ENCODE measurements at regions not wholly inside any gene's neighbourhood (a gene's known extent, or its start where the extent isn't known, plus 50 kb on each side); places are given as distances from the start of the nearest gene placed in this dataset.

DNA sequence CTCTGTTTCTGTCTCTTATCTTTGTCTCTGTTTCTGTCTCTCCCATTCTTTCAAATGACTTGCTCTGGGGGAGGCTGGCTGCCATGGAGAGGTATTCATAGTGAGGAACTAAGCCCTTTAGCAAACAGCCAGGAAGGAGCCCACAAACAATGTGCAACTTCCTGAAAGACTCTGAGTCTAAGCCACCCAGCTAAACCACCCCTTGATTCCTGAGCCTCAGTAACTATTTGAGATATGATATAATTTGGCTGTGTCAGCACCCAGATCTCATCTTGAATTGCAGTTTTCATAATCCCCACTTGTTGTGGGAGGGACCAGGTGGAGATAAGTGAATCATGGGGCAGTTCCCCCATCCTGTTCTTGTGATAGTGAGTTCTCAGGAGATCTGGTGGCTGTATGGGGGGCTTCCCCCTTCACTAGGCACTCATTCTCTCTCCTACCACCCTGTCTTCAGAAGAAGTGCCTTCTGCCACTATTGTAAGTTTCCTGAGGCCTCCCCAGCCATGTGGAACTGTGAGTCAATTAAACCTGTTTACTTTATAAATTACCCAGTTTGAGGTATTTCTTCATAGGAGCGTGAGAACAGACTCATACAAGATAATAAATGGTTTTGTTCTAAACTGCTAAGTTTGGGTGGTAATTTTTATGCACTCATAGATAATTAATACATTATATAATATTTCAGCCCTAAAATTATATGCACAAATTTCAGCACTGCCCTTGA is 121.2 kb upstream of the FOXP2 start:
- peaks cover 24% of the 10 kb centered on the region for H3K27me3 ChIP-seq (ENCODE audit: low read length)
- H3K79me2 ChIP-seq (ENCODE audit: low read length), result no peaks in the 10 kb centered on the region
- no peaks in the 10 kb centered on the region for H3K4me1 ChIP-seq (ENCODE audit: insufficient read depth, low read length)
- H3K4me3 ChIP-seq (ENCODE audit: low read length), result no peak overlapping the region
- ATAC-seq (no peak), DNase-seq (no peak)
- ChIA-PET CTCF (no interaction called here), POLR2A (ENCODE audit: unreplicated experiment) (no interaction called here)
- no peak overlapping the region for H3K4me2 ChIP-seq (ENCODE audit: low read length)
- H3K36me3 ChIP-seq (ENCODE audit: low read depth, low read length), result no peaks in the 10 kb centered on the region
- no peak overlapping the region for H3K27ac ChIP-seq (ENCODE audit: low read length)
- TF ChIP-seq EZH2 (IDR thresholded peaks at IDR 0.05; ENCODE audit: low read length, unreplicated experiment) (no peak), EZH2phosphoT487 (IDR thresholded peaks at IDR 0.05; ENCODE audit: borderline replicate concordance, low read length) (no peak)
- TF ChIP-seq, protein P1, sequence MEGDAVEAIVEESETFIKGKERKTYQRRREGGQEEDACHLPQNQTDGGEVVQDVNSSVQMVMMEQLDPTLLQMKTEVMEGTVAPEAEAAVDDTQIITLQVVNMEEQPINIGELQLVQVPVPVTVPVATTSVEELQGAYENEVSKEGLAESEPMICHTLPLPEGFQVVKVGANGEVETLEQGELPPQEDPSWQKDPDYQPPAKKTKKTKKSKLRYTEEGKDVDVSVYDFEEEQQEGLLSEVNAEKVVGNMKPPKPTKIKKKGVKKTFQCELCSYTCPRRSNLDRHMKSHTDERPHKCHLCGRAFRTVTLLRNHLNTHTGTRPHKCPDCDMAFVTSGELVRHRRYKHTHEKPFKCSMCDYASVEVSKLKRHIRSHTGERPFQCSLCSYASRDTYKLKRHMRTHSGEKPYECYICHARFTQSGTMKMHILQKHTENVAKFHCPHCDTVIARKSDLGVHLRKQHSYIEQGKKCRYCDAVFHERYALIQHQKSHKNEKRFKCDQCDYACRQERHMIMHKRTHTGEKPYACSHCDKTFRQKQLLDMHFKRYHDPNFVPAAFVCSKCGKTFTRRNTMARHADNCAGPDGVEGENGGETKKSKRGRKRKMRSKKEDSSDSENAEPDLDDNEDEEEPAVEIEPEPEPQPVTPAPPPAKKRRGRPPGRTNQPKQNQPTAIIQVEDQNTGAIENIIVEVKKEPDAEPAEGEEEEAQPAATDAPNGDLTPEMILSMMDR (conservative IDR thresholded peaks at IDR 0.05; ENCODE audit: low read depth, low read length), result no peak
- H3K9me3 ChIP-seq (ENCODE audit: low read length), result no peaks in the 10 kb centered on the region
- H3F3A ChIP-seq (ENCODE audit: low read length, unreplicated experiment), result no peaks in the 10 kb centered on the region
- H3K9ac ChIP-seq (ENCODE audit: low read length), result no peak overlapping the region
- no peaks in the 10 kb centered on the region for H4K20me1 ChIP-seq (ENCODE audit: low read length)
- intact Hi-C loops (cut with micrococcal nuclease), result no loop called here
- no TSS peak for BruUV-seq (replicated peaks)
- no peak overlapping the region for H2AFZ ChIP-seq (ENCODE audit: low read length)
- H3K9me2 ChIP-seq (replicated peaks; ENCODE audit: low read length), result no peaks in the 10 kb centered on the region

DNA sequence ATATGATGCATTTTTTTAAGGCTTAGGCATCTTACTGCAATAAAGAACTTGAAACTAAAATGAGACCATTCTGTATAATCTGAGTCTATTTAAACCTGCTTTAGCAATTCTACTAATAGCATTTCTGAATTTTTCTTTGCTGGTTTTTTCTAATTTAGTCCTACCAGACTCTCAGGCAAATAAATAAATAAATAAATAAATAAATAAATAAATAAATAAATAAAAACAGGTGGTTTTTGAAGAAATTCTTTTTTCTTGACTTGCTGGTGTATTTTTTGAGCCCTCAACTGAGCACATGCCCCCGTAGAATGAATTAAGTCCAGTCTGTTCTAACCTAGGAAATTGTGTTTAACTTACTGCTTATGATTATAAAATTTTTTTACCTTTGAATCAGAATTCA is 134.7 kb upstream of the FOXP2 start:
- no peak overlapping the region for H3K27ac ChIP-seq (ENCODE audit: low read length)
- H4K20me1 ChIP-seq (ENCODE audit: low read length), result no peaks in the 10 kb centered on the region
- H3F3A ChIP-seq (ENCODE audit: low read length, unreplicated experiment), result no peaks in the 10 kb centered on the region
- CTCF ChIA-PET, result no interaction called here
- H3K79me2 ChIP-seq (ENCODE audit: low read length), result no peaks in the 10 kb centered on the region
- TF ChIP-seq EZH2 (IDR thresholded peaks at IDR 0.05; ENCODE audit: low read length, unreplicated experiment) (no peak), EZH2phosphoT487 (IDR thresholded peaks at IDR 0.05; ENCODE audit: borderline replicate concordance, low read length) (no peak)
- TF ChIP-seq, protein P1 (conservative IDR thresholded peaks at IDR 0.05; ENCODE audit: low read depth, low read length), result no peak
- no peaks in the 10 kb centered on the region for H3K9me3 ChIP-seq (ENCODE audit: low read length)
- H3K36me3 ChIP-seq (ENCODE audit: low read depth, low read length), result no peaks in the 10 kb centered on the region
- H3K4me2 ChIP-seq (ENCODE audit: low read length), result no peak overlapping the region
- H3K4me3 ChIP-seq (ENCODE audit: low read length), result no peak overlapping the region
- no peak for ATAC-seq
- DNase-seq, result no peak
- no peaks in the 10 kb centered on the region for H3K9me2 ChIP-seq (replicated peaks; ENCODE audit: low read length)
- no TSS peak for BruUV-seq (replicated peaks)
- 0 out of 2 replicates have a peak, but pooled peaks cover 5% of the 10 kb centered on the region for H3K27me3 ChIP-seq (ENCODE audit: low read length)
- H2AFZ ChIP-seq (ENCODE audit: low read length), result no peak overlapping the region
- H3K4me1 ChIP-seq (ENCODE audit: insufficient read depth, low read length), result no peaks in the 10 kb centered on the region
- intact Hi-C loops (cut with micrococcal nuclease), result no loop called here
- POLR2A ChIA-PET (ENCODE audit: unreplicated experiment), result no interaction called here
- H3K9ac ChIP-seq (ENCODE audit: low read length), result no peak overlapping the region

DNA sequence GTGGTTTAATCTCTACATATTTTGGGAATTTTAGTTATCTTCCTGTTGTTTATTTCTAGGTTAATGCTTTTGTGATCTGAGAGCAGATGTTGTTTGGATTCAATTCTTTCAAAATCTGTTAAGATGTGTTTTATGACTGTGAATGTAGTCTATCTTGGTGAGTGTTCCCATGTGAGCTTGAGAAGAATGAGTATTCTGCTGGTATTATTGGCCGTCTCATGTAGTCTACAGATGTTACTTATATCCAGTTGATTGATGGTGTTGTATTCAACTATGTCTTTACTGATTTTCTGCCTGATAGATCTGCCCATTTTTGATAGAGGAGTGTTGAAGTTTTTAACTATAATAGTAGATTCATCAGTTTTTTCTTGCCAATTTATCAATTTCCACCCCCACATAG is 141.4 kb upstream of the FOXP2 start:
- no peaks in the 10 kb centered on the region for H3K36me3 ChIP-seq (ENCODE audit: low read depth, low read length)
- H3K79me2 ChIP-seq (ENCODE audit: low read length), result no peaks in the 10 kb centered on the region
- H3K27ac ChIP-seq (ENCODE audit: low read length), result no peak overlapping the region
- CTCF ChIA-PET, result no interaction called here
- H3K4me3 ChIP-seq (ENCODE audit: low read length), result no peak overlapping the region
- H3K27me3 ChIP-seq (ENCODE audit: low read length), result 0 out of 2 replicates have a peak, but pooled peaks cover 5% of the 10 kb centered on the region
- no peak overlapping the region for H3K4me2 ChIP-seq (ENCODE audit: low read length)
- POLR2A ChIA-PET (ENCODE audit: unreplicated experiment), result no interaction called here
- TF ChIP-seq, protein P1 (conservative IDR thresholded peaks at IDR 0.05; ENCODE audit: low read depth, low read length), result no peak
- TF ChIP-seq EZH2 (IDR thresholded peaks at IDR 0.05; ENCODE audit: low read length, unreplicated experiment) (no peak), EZH2phosphoT487 (IDR thresholded peaks at IDR 0.05; ENCODE audit: borderline replicate concordance, low read length) (no peak)
- ATAC-seq, result no peak
- H3K9me2 ChIP-seq (replicated peaks; ENCODE audit: low read length), result no peaks in the 10 kb centered on the region
- no peaks in the 10 kb centered on the region for H3F3A ChIP-seq (ENCODE audit: low read length, unreplicated experiment)
- H3K9ac ChIP-seq (ENCODE audit: low read length), result no peak overlapping the region
- H3K9me3 ChIP-seq (ENCODE audit: low read length), result no peaks in the 10 kb centered on the region
- no peak for DNase-seq
- no TSS peak for BruUV-seq (replicated peaks)
- no peaks in the 10 kb centered on the region for H4K20me1 ChIP-seq (ENCODE audit: low read length)
- H3K4me1 ChIP-seq (ENCODE audit: insufficient read depth, low read length), result no peaks in the 10 kb centered on the region
- intact Hi-C loops (cut with micrococcal nuclease), result no loop called here
- H2AFZ ChIP-seq (ENCODE audit: low read length), result no peak overlapping the region
